Right ventricle myocardium superior (tissue), 1 donor: ENCODE measurements at regions not wholly inside any gene's neighbourhood (a gene's known extent, or its start where the extent isn't known, plus 50 kb on each side); places are given as distances from the start of the nearest gene placed in this dataset.

Experiments
- ATAC-seq: fragments of 200-7000 bp; cut with Tn5 transposase; one replicate; pipeline ENCODE4 v1.9.1; 2020; ENCODE audit warnings: mild to moderate bottlenecking; ENCODE audit not compliant: poor library complexity
- DNase-seq: peaks from one replicate; pipeline ENCODE4 v3.0.0-alpha.2; 2020
- intact Hi-C: fragments of 100-400 bp; cut with DNase I; formaldehyde crosslinking; loops from one replicate; pipeline ENCODE4 v1.11.2; 2022
- donor health status: DM: no; HTN: yes; CAD: no; lungs with severe emphysema.

DNA sequence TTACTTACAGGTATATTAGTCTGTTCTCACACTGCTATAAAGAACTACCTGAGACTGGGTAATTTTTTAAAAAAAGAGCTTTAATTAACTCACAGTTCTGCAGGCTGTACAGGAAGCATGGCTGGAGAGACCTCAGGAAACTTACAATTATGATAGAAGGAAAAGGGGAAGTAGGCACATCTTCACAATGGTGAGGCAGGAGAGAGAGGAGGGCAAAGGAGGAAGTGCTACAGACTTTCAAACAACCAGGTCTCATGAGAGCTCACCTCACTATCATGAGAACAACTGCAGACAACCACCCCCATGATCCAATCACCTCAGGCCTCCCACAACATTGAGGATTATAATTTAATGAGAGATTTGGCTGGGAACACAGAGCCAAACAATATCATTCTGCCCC is 511.7 kb downstream of the SLITRK6 start:
- DNase-seq (no peak), ATAC-seq (no peak)
- intact Hi-C loops: no loop called here

- no peak for ATAC-seq
- intact Hi-C loops: no loop called here
- no peak for DNase-seq
These were observed 513.1 kb downstream of the SLITRK6 start for GRCh38 chr13:85286081-85286480.

GRCh38 chr13:85284349-85284748 is 514.9 kb downstream of the SLITRK6 start:
- intact Hi-C loops: no loop called here
- no peak for DNase-seq
- ATAC-seq: no peak

- intact Hi-C loops: no loop called here
- DNase-seq (no peak), ATAC-seq (no peak)
These were observed 515.8 kb downstream of the SLITRK6 start for GRCh38 chr13:85283408-85283807.

DNA sequence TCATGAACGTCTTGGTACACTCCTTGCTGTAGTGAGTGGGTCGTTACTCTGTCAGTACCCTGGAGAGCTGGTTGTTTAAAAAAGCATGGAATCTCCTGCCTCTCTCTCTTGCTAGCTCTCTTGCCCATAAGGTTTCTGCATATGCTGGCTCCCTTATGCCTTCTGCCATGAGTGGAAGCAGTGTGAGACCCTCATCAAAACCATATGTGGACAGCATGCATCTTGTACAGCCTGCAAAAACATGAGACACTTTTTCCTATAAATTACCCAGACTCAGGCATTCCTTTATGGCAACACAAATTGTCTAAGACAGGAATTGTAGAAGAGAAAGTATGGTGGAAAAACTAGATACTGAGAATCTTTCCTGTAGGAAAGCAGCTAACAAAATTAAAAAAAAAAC is 516.3 kb downstream of the SLITRK6 start:
- intact Hi-C loops: no loop called here
- ATAC-seq: no peak
- DNase-seq: no peak

DNA sequence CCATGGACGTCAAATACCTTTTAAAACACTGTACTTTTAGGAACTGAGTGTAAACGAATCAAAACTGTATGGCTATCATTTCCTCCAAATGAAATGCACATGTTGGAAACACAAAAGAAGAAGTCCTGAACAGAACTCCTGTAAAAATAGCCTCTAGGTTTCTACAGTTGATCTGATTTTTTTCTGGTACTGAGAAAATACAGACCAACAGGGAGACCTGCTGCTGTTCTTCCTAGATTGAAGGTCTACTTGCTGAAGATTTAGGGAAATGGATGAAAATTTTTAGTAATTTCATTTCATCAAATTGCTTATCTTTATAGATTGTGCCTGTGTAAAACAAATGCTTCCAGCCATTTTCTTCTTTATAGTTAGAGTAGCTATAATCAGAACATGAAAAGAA is 520.4 kb downstream of the SLITRK6 start:
- no peak for DNase-seq
- no peak for ATAC-seq
- intact Hi-C loops: no loop called here

DNA sequence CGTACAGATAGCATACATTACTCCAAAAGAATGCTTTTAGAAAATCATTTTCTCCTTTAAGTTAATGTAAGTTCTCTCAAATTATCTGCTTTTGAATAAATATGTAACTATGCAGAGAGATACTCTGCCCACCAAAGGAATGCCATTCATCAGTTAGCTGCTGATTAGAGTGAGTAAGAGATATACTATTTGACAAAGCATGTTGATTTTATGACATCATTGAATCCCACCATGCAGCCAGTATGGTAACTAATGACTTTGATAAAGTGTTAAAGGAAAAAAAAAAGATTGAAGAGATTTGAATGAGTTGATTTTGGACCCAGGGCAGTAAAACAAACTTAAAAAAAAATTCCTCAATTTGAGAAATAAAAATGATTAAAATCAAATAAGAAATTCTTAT is 521.5 kb downstream of the SLITRK6 start:
- ATAC-seq (no peak), DNase-seq (no peak)
- intact Hi-C loops: no loop called here

- DNase-seq: no peak
- no peak for ATAC-seq
- intact Hi-C loops: no loop called here
These were observed 532.4 kb downstream of the SLITRK6 start for GRCh38 chr13:85266771-85267170.

DNA sequence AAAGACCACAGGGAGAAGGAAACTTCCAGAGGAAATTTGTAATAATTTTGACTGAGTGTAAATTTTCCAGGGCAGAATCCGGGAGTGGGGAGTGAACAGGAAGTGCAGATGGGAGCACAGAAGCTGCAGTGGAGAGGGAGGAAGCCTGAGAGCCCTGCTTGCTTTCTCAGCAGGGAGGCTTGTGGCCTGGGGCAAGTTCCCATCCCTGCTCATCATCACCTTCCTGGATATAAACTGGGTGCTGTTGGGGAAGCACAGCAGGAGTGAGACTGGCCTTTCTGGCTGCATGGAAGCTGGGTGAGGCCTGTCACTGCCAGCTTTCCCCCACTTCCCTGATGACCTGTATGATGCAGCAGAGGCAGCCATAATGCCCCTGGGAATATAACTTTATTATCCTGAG is 532.9 kb downstream of the SLITRK6 start:
- intact Hi-C loops: no loop called here

GRCh38 chr13:85265296-85265695 is 533.9 kb downstream of the SLITRK6 start:
- ATAC-seq (no peak), DNase-seq (no peak)
- intact Hi-C loops: no loop called here

More for the DNA sequence above, 532.9 kb downstream of the SLITRK6 start:
- DNase-seq: no peak
- no peak for ATAC-seq

DNA sequence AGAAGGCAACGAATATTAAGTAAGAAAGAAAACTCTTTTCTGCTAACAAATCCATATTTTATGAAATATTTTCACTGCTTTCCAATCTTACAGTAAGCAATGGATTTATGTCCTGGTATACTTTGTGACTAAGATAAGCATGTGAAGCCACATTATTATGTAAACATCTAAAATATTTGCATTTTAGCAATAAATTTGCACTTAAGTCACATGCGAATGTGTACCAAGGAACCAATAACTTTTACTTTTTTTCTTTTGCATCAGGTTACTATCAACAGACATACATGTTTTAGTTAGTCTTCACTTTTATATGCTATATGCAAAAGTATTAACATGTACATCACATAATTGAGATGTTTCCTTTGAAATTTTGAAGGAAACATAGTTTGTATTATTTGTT is 536.7 kb downstream of the SLITRK6 start:
- no peak for DNase-seq
- intact Hi-C loops: no loop called here
- ATAC-seq: no peak

DNA sequence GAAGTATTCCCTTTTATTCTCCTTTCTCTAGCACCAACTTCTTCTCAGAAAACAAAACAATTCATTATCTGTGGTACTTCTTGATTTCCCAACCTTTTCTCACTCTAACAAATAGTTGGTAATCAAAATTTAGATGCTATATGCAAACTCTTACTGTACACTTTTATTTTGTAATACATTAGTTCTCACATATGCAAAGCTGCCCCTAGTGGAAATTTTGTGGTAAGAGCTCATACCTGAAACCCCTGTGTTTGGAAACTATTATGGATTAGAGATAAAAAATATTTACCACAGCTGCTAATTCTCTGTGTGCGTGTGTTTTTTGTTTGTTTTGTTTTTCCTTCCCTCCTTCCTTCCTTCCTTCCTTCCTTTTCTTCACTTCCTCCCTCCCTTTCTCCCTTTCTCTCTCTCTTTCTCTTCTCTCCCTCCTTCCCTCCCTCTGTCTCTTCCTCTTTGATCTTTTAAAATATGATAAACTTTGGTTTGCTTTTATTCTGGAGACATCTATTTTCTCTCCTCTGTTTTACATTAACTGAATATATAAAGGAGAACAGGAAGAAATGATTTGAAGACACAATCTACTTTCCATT is 537.4 kb downstream of the SLITRK6 start:
- no peak for DNase-seq
- intact Hi-C loops: no loop called here
- ATAC-seq: no peak

DNA sequence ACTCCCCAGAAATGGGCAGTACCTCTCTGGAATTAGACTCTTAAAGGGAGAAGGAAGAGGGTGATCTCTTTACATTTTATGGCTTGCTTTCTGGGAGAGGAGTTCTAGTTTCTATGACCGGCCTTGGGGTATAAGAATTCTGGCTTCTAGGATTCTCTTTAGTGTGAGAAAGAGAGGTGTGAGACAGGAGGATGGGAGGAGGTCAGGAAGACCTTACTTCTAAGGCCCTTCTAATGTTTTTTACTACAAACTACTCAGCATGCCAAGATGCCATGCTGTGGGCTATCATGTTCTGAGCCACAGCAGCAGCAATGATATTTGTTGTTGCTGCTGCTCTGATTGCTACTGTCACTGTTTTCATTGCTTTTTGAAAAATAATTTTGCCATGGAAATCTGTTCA is 538.3 kb downstream of the SLITRK6 start:
- intact Hi-C loops: no loop called here
- no peak for ATAC-seq
- DNase-seq: no peak

- intact Hi-C loops: no loop called here
- ATAC-seq (no peak), DNase-seq (no peak)
These were observed 543.2 kb downstream of the SLITRK6 start for GRCh38 chr13:85255978-85256377.

DNA sequence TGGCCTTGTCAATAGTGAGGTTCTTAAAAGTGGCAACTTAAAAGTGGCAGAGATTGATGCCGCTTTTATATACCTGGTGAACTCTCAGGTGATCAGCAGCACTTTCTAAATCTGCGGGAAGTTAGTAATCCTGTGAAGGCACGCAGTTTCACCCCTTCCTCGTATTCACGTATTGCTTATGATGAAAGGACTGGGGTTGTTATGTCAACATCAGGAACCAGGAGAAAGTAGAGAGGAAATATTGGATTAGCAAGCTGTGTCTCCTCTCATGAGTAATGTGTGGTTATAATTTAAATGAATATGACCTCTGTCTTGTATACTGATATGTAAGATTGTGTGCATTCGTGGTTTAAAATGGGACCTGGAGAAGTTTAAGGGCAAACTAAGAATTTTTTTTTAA is 544.6 kb downstream of the SLITRK6 start:
- DNase-seq: no peak
- intact Hi-C loops: no loop called here
- ATAC-seq: no peak

- DNase-seq (no peak), ATAC-seq (no peak)
- intact Hi-C loops: no loop called here
These were observed 550.1 kb downstream of the SLITRK6 start for GRCh38 chr13:85249151-85249550.

GRCh38 chr13:85247780-85248179 is 551.4 kb downstream of the SLITRK6 start:
- intact Hi-C loops: no loop called here
- no peak for DNase-seq
- ATAC-seq: no peak

GRCh38 chr13:85243831-85244230 is 555.4 kb downstream of the SLITRK6 start:
- DNase-seq (no peak), ATAC-seq (no peak)
- intact Hi-C loops: no loop called here

GRCh38 chr13:85241060-85241459 is 558.2 kb downstream of the SLITRK6 start:
- DNase-seq (no peak), ATAC-seq (no peak)
- intact Hi-C loops: no loop called here

GRCh38 chr13:85236413-85236812 is 562.8 kb downstream of the SLITRK6 start:
- DNase-seq (no peak), ATAC-seq (no peak)
- intact Hi-C loops: no loop called here

DNA sequence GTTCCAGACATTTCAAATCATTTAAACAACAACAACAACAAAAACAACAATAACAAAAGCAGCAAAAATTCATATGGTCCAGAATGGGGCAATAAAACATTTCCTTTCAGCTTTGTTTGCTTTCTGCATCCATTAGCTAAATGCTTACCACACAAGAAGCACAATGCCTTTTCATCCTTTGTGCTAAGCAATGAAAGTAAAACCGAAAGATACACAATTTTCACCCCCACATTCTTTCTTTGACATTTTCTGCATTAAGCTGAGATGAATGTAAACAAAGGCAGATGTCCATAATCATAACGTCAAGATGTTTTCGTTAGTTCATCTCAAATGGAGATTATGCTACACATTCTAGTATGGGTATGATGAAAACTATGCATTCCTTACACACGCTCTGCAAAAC is 568.5 kb downstream of the SLITRK6 start:
- ATAC-seq (no peak), DNase-seq (no peak)
- intact Hi-C loops: no loop called here
